Activated naive CD4-positive, alpha-beta T cell treated with anti-CD3 and anti-CD28 coated beads for 36 hours (primary cell): ENCODE measurements at regions not wholly inside any gene's neighbourhood (a gene's known extent, or its start where the extent isn't known, plus 50 kb on each side); places are given as distances from the start of the nearest gene placed in this dataset.

Experiments used
- CTCF ChIA-PET: fragments of 350-600 bp; sonication (Branson Sonifier 250); formaldehyde crosslinking; loops from one replicate; lab custom pipeline; 2021; ENCODE audit warnings: antibody characterized with exemption; lab: Charles Lee
- DNase-seq: peaks from one replicate; pipeline ENCODE4 v3.0.0-alpha.2; 2020
- H3K27ac Mint-ChIP-seq: one replicate; pipeline ENCODE4 v1.8.0; 2021; ENCODE audit warnings: mild to moderate bottlenecking, mixed read lengths
- H3K27me3 Mint-ChIP-seq: one replicate; pipeline ENCODE4 v1.8.0; 2021; ENCODE audit warnings: low read depth, mixed read lengths
- H3K36me3 Mint-ChIP-seq: one replicate; pipeline ENCODE4 v1.8.0; 2021; ENCODE audit warnings: low read depth, mixed read lengths
- H3K4me1 Mint-ChIP-seq: one replicate; pipeline ENCODE4 v1.8.0; 2021; ENCODE audit warnings: low read depth, mixed read lengths
- H3K4me3 Mint-ChIP-seq: one replicate; pipeline ENCODE4 v1.8.0; 2021; ENCODE audit warnings: mild to moderate bottlenecking, moderate library complexity, mixed read lengths
- H3K9me3 Mint-ChIP-seq: one replicate; pipeline ENCODE4 v1.8.0; 2021; ENCODE audit warnings: mixed read lengths
- intact Hi-C: fragments of 100-400 bp; cut with micrococcal nuclease; formaldehyde crosslinking; loops from one replicate; pipeline ENCODE4 v1.15.1; 2023

DNA sequence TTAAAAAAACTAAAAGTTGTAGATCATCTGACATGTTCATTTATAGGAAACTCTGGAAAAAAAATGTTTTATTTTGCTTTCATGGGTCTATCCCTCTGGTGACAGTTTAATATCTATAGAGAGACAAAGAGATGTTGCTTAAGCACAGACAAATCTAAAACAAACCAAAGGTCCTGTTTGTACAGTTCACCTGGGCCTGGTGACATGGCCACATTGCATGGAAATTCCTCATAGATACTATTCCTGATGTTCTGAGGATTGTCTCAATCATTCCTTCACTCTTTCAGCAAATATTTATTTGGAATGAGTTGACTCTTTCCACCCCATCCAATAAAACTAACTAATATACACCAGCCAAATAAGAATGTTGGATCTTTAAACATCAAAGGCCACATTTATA is 259.1 kb upstream of the NOCT start:
- Mint-ChIP-seq H3K4me1 (no peaks in the 10 kb centered on the region), H3K9me3 (peaks cover 13% of the 10 kb centered on the region), H3K36me3 (no peaks in the 10 kb centered on the region), H3K27me3 (peaks cover 4% of the 10 kb centered on the region), H3K4me3 (no peak overlapping the region), H3K27ac (no peak overlapping the region)
- intact Hi-C loops, result no loop called here
- CTCF ChIA-PET, result interaction anchor here (0.6 kb wide), 1 partner anchor 100 kb away, joined by 3 read pairs; no protein-coding TSS in a partner anchor
- DNase-seq, result no peak

DNA sequence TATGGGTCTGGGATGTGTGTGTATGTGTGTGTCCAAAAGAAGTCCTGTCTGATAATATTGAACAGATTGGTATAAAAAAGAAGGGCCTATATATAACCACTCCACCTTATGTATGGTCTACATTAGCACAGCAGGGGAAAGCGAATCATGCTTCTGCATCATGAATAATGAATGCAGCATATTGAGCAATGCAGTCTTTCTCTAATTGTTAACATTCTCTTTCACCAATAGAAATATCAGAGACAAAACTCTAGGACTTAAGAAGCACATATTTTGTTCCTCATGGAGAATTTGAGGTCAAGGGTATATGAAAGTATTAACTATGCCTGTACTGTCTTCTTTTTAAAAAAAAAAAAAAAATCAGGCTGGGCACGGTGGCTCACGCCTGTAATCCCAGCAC is 264.3 kb upstream of the NOCT start:
- CTCF ChIA-PET, result no interaction called here
- Mint-ChIP-seq H3K9me3 (peaks cover 13% of the 10 kb centered on the region), H3K4me1 (no peaks in the 10 kb centered on the region)

DNA sequence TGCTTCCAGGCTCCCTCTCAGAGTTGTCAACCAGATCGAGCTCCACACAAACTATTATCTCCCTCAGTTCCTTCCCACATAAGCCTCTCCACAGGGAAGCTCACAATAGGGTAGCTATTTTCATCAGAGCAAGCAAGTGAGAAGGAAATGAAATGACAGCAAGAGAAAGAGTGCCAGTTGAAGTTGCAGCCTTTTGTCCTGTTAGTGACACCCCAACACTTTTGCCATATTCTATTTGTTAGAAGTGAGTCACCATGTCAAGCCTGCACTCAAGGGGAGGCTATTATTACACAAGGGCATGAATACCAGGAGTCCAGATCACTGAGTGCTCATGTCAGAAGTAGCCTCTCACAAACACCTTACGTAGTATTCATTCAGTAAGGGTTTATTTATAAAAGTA is 266.3 kb upstream of the NOCT start:
- Mint-ChIP-seq H3K9me3 (peaks cover 13% of the 10 kb centered on the region), H3K4me3 (no peak overlapping the region), H3K27me3 (peaks cover 3% of the 10 kb centered on the region), H3K27ac (no peak overlapping the region), H3K4me1 (no peaks in the 10 kb centered on the region), H3K36me3 (no peaks in the 10 kb centered on the region)
- CTCF ChIA-PET, result no interaction called here
- intact Hi-C loops, result no loop called here
- no peak for DNase-seq

More for the DNA sequence above, 264.3 kb upstream of the NOCT start:
- no peak overlapping the region for H3K4me3 Mint-ChIP-seq
- no peaks in the 10 kb centered on the region for H3K36me3 Mint-ChIP-seq
- peaks cover 4% of the 10 kb centered on the region for H3K27me3 Mint-ChIP-seq
- DNase-seq, result no peak
- no peak overlapping the region for H3K27ac Mint-ChIP-seq
- intact Hi-C loops, result no loop called here

DNA sequence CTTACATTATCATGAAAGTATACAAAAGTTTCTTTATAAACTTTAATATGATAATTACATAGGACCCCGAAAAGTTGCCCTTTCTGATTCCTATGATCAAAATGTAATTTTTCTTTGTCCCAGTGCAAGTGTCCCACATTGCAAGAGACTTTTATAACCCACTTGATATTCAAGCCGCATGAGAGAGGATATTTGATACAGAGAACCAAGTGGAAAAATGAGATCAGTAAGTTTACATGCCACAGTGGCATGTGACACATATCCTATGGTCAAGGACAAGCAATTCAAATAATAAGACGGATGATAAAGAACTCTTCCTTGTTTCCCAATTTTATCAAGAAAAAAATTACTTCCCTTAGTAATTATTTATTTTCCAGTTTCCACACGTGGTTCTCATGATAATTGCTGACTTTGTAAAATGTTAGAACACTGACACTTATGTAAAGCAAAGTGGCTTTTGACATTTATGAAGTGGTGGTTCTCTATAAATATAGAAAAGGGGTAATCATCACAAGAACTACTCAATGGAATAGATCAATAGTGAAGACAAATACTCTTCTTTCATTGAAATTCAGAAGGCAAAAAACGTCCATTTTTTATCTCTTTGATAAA is 273.7 kb upstream of the NOCT start:
- intact Hi-C loops, result no loop called here
- H3K27me3 Mint-ChIP-seq, result peaks cover 3% of the 10 kb centered on the region
- no peak overlapping the region for H3K4me3 Mint-ChIP-seq
- H3K9me3 Mint-ChIP-seq, result peaks cover 5% of the 10 kb centered on the region
- H3K27ac Mint-ChIP-seq, result no peak overlapping the region
- CTCF ChIA-PET, result no interaction called here
- no peaks in the 10 kb centered on the region for H3K4me1 Mint-ChIP-seq
- no peaks in the 10 kb centered on the region for H3K36me3 Mint-ChIP-seq
- DNase-seq, result no peak

- no peak overlapping the region for H3K27ac Mint-ChIP-seq
- peaks cover 4% of the 10 kb centered on the region for H3K27me3 Mint-ChIP-seq
- no peaks in the 10 kb centered on the region for H3K4me1 Mint-ChIP-seq
- H3K9me3 Mint-ChIP-seq, result peaks cover 5% of the 10 kb centered on the region
- H3K4me3 Mint-ChIP-seq, result no peak overlapping the region
- intact Hi-C loops, result no loop called here
- H3K36me3 Mint-ChIP-seq, result no peaks in the 10 kb centered on the region
- no peak for DNase-seq
- CTCF ChIA-PET, result no interaction called here
Measured at GRCh38 chr4:138740816-138741745, 274.5 kb upstream of the NOCT start.

DNA sequence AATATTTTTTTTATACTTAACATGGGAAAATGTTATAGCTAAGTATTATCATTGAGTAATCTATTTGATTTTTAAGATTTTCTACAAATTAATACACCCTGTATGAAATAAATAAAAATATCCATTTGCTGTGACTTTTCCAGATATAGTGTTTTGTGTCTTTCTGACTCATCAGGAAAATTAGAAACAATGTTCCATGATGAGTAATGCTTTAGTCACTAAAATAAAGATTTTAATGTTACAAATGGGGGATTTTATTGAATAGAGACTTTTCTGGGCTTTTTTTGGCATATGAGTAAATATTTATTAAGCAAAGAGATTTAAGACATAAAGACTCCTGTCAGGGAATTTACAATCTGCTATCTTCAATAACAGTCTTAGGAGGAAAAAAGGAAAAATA is 279.2 kb upstream of the NOCT start:
- DNase-seq, result no peak
- Mint-ChIP-seq H3K27ac (no peak overlapping the region), H3K4me3 (no peak overlapping the region), H3K9me3 (peaks cover 5% of the 10 kb centered on the region), H3K4me1 (no peaks in the 10 kb centered on the region), H3K27me3 (peaks cover 2% of the 10 kb centered on the region), H3K36me3 (no peaks in the 10 kb centered on the region)
- CTCF ChIA-PET, result interaction anchor here (0.6 kb wide), 1 partner anchor 1303 kb away, joined by 3 read pairs; no protein-coding TSS in a partner anchor
- intact Hi-C loops, result no loop called here

DNA sequence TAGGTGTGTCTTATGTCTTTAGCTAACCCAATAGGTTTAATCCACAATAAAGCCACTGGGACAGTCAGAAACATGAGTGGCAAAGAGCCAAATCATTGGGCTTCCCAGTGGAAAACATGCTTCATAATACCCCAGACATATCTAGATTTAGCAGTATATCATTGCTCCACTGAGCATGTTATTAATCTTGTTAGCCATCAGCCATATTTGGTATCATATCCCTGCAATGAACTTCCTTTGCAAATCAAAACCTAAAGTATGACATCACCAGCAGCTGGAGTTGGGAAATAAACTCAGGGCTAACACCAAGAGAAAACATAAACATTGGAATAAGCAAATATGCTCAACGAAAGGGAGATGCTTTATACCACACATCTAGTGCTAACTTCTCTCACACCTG is 280.8 kb upstream of the NOCT start:
- peaks cover 2% of the 10 kb centered on the region for H3K27me3 Mint-ChIP-seq
- no peak for DNase-seq
- no peaks in the 10 kb centered on the region for H3K36me3 Mint-ChIP-seq
- intact Hi-C loops, result no loop called here
- peaks cover 5% of the 10 kb centered on the region for H3K9me3 Mint-ChIP-seq
- H3K4me1 Mint-ChIP-seq, result no peaks in the 10 kb centered on the region
- H3K27ac Mint-ChIP-seq, result no peak overlapping the region
- CTCF ChIA-PET, result no interaction called here
- H3K4me3 Mint-ChIP-seq, result no peak overlapping the region

DNA sequence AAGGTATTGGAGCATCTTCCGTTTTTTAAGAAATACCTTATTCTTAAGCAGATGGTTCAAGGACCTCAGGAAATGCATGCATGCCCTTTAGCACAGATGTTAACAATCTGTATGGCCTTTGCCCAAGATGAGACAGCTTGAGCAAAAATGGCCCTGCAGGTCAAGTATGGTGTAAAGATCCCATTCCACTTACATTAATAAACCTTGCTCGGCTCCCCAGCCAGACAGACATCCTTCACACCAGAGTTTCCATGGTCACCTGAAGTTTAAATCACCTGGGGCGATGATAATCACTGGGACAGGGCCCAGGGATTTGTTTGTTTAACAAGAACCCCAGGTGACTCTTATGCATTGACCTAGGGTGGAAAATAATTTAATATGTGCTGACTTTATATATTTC is 287.0 kb upstream of the NOCT start:
- intact Hi-C loops, result no loop called here
- Mint-ChIP-seq H3K36me3 (no peaks in the 10 kb centered on the region), H3K4me3 (no peak overlapping the region), H3K4me1 (no peaks in the 10 kb centered on the region), H3K9me3 (no peaks in the 10 kb centered on the region), H3K27ac (no peak overlapping the region), H3K27me3 (no peaks in the 10 kb centered on the region)
- CTCF ChIA-PET, result no interaction called here
- no peak for DNase-seq

- Mint-ChIP-seq H3K9me3 (no peaks in the 10 kb centered on the region), H3K36me3 (no peaks in the 10 kb centered on the region), H3K27ac (no peak overlapping the region), H3K27me3 (no peaks in the 10 kb centered on the region), H3K4me3 (no peak overlapping the region), H3K4me1 (no peaks in the 10 kb centered on the region)
- CTCF ChIA-PET, result no interaction called here
- intact Hi-C loops, result no loop called here
- DNase-seq, result no peak
Measured at GRCh38 chr4:138727731-138728130, 287.9 kb upstream of the NOCT start.

DNA sequence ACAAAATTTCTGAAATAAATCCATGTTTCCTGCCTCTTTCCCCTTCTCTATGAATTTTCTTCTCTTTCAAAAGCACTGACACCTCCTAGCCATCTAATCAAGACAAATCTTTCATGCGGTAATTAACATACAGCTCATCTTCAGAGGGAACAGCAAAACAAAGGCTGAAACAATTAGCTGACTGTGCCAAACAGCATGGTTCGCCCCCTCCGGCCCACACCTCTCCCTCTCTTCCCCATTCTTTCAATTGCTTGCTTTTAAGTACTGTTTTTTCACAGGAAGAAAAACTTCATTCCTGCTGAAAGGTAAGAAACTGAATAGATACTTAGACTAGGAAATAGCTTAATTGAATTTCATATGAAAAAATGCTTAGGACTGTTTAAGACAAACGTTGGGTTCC is 291.1 kb upstream of the NOCT start:
- H3K27me3 Mint-ChIP-seq, result no peaks in the 10 kb centered on the region
- no peak for DNase-seq
- H3K9me3 Mint-ChIP-seq, result no peaks in the 10 kb centered on the region
- intact Hi-C loops, result no loop called here
- CTCF ChIA-PET, result no interaction called here
- no peak overlapping the region for H3K27ac Mint-ChIP-seq
- no peak overlapping the region for H3K4me3 Mint-ChIP-seq
- H3K4me1 Mint-ChIP-seq, result no peaks in the 10 kb centered on the region
- H3K36me3 Mint-ChIP-seq, result no peaks in the 10 kb centered on the region

DNA sequence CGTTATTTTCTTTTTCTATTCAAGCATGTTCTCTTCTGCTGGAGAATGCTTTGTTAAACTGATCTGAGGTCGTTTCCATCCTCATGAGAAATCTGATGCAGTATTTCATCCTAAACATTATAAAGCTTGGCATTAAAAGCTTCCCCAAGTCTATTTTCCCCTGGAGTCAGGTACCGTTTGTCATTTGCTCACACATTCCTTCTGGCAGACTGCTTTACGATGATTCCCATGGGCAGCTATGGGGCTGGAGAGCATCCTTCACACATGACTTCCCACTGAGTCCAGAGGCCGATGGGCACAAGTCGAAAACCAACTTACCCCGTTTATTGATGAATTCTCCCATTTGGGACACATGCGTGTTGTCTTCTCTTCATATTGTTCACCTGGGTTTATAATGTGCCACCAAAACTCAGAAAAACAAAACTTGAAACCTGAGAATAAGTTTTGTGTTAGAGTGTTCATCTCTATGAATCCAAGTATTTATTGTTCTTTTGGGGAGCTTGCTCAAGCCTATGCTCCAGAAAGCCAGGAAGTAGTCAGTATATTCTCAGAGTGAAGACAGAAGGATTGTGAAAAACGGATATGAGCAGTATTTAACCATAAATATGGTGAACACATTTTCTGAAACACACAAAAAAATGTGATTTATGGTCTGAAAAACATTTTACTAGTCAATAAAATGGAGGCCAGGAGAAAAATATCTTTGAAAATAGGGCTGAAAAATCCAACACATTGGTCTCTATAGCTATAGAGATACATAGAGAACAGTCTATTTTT is 298.8 kb upstream of the NOCT start:
- CTCF ChIA-PET, result interaction anchor here (0.6 to 1.0 kb wide), 3 partner anchors 154 to 866 kb away, joined by 3 to 4 read pairs (median 3); no protein-coding TSS in a partner anchor
- no peak for DNase-seq
- no peaks in the 10 kb centered on the region for H3K4me1 Mint-ChIP-seq
- H3K4me3 Mint-ChIP-seq, result no peak overlapping the region
- H3K9me3 Mint-ChIP-seq, result no peaks in the 10 kb centered on the region
- H3K27me3 Mint-ChIP-seq, result peaks cover 3% of the 10 kb centered on the region
- no peak overlapping the region for H3K27ac Mint-ChIP-seq
- H3K36me3 Mint-ChIP-seq, result no peaks in the 10 kb centered on the region
- intact Hi-C loops, result no loop called here

- no peak for DNase-seq
- H3K4me1 Mint-ChIP-seq, result no peaks in the 10 kb centered on the region
- H3K27ac Mint-ChIP-seq, result no peak overlapping the region
- CTCF ChIA-PET, result no interaction called here
- peaks cover 7% of the 10 kb centered on the region for H3K27me3 Mint-ChIP-seq
- intact Hi-C loops, result no loop called here
- H3K9me3 Mint-ChIP-seq, result no peaks in the 10 kb centered on the region
- H3K4me3 Mint-ChIP-seq, result no peak overlapping the region
- no peaks in the 10 kb centered on the region for H3K36me3 Mint-ChIP-seq
Measured at GRCh38 chr4:138710297-138710696, 305.3 kb upstream of the NOCT start.
